NCI-H2196 (cell line): ENCODE measurements at regions not wholly inside any gene's neighbourhood (a gene's known extent, or its start where the extent isn't known, plus 50 kb on each side); places are given as distances from the start of the nearest gene placed in this dataset.
"Not testable (repeated sequence)": the region's sequence is repeated elsewhere in the genome, so short reads cannot be mapped to it uniquely, and the experiment has no call there.

Experiments
- DNase-seq: peaks from one replicate; lab custom pipeline; 2025; ENCODE audit not compliant: unreplicated experiment; lab: John Stamatoyannopoulos, UW

GRCh38 chr13:39803156-39803555 lies 147.7 kb downstream of the COG6 start:
- no peak for DNase-seq

DNA sequence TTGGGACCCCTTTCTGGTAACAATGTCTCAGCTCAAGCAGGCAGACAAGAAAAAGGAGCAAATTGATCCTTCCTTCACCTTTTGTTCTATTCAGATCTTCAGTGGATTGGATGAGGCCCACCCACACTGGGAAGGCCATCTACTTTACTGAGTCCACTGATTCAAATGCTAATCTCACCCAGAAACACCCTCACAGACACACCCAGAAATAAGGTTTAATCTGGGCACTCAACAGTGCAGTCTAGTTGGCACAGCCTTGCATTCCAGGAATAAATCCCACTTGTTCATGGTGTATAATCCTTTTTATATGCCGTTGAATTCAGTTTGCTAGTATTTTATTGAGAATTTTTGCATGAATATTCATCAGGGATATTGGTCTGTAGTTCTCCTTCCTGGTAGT lies 148.4 kb downstream of the COG6 start:
- DNase-seq: no peak

- DNase-seq: no peak
These were observed 149.1 kb downstream of the COG6 start for GRCh38 chr13:39804332-39805210.

DNA sequence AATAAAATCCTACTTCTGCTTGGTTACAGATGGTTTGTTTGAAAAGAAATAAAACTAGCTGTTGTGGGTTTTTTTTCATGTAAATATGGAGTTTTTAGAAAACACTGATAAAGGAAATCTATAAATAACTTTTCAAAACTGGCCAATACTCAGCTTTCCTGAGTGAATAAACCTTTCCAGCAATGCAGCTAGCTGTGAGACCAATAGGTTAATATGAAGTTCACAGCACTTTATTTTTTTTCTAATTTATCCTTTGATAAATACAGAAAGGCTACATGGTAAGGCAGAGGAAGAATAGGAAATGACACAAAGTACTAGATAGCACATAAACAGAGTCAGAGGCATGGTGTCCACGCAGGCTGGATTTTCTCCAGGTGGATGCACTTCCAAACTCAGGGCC lies 154.0 kb downstream of the COG6 start:
- DNase-seq: no peak

- DNase-seq: no peak
These were observed 154.8 kb downstream of the COG6 start for GRCh38 chr13:39810091-39810877.

DNA sequence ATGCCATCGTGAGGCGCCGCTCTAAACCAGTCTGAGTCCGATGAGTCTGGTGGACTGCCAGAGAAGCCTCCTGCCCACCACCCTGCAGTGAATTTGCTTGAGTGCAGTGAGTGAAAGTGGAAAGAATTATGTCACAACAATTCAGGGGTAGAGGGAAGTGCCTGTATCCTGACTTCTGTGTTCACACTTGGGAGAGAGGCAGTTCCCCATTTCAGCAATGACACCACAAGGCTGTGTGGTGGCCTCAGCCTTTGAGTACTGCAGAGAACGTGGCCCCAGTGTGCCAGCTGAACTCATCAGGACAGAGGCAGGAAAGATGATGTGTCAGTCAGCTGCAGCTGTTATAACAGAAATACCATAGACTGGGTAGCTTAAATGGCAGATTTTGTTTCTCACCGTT lies 155.6 kb downstream of the COG6 start:
- DNase-seq: no peak

DNA sequence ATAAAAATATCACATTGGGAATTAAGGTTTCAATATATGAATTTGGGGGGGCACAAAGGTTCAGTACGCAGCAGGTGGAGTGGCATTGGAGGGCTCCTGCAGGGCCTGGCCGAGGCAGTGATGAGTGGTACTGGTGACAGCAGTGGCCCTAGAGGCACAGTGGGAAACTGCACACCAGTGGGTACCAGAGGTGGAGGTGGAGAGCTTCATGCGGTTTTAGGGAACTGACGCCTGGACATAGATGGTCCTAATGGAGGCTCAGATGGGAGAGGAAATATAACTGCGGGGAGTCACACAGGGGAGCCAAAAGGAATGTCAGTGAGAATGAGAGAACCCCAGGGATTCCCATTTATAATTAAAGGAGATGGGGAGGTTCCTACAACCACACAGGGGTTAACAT lies 156.2 kb downstream of the COG6 start:
- no peak for DNase-seq

- no peak for DNase-seq
These were observed 160.1 kb downstream of the COG6 start for GRCh38 chr13:39815345-39816111.

DNA sequence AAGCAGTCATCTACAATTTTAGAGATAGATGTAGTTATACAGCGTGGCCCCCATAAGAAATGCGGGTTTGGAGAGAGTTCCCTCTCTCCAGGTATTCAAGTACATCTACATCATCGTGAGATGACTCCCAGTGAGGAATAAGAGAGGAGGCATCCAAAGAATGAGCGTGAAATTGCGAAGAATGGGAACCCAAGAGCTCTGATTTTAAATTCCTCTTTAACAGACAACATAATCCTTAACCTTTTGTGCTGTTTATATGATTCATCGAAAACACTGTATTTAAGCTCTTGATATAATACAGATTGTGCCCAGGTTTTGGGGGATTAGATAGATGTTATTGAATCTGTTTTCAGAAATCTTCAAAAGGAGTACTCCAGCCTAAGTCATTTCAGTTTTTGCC lies 161.5 kb downstream of the COG6 start:
- DNase-seq: no peak

- no peak for DNase-seq
These were observed 163.5 kb downstream of the COG6 start for GRCh38 chr13:39818953-39819352.

DNA sequence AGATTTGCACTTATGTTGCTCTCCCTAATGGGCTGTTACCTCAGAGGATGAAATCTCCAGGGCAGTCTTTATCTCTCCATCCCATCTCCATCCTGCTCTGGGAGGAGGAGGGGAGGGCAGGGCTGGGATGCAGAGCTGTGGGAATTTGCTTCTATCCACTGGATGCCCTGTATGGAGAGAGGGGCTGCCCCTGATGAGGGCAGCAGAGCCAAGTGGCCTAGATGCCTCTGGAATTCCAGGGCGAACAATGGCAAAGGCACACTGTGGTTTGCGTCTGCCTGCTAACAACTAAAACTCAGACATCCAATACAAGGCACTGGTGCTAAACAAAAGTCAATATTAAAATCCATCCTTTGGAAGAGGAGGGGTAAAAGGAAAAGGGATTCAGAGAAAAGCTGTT lies 165.1 kb downstream of the COG6 start:
- no peak for DNase-seq

DNA sequence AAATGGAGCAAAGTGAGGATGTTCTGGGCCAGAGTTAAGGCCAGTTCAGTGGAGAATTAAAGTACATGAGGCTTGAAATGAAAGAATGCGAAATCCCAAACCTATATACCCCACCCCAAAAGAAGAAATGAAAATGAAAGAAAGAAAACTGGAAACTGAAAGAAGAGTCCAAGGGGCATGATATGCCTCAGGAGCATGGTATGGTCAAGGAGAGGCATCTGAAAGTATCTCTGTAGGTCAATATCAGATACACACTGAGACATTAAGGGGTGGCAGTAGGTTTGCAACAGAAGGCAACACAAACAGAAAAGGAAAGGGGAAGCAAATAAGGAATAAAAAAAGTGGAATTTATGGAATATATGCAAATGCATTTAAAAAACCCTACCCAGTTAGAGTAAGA lies 166.5 kb downstream of the COG6 start:
- DNase-seq: no peak

DNA sequence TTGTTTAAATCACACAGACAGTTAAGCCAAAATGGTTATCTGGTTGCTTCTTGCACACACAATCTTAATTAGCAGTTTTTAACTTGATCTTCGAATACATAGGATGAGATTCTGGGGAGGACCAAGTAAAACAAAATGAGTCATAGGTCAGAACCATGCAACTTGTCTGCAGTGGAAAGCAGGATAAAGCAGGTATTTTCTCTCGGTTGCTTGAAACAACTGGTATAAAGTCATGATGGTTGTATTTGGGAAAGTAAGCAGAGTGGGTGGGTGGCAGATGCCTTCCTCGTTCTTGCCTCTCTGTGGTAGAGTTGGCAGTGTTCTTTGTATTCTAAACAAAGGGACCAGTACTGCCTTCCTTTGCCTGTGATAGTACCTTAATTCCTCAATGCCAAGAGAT lies 167.0 kb downstream of the COG6 start:
- DNase-seq: no peak

- DNase-seq: no peak
These were observed 167.7 kb downstream of the COG6 start for GRCh38 chr13:39823063-39823713.

GRCh38 chr13:39825886-39826285 lies 170.4 kb downstream of the COG6 start:
- DNase-seq: no peak

- no peak for DNase-seq
These were observed 179.8 kb downstream of the COG6 start for GRCh38 chr13:39835253-39835652.

DNA sequence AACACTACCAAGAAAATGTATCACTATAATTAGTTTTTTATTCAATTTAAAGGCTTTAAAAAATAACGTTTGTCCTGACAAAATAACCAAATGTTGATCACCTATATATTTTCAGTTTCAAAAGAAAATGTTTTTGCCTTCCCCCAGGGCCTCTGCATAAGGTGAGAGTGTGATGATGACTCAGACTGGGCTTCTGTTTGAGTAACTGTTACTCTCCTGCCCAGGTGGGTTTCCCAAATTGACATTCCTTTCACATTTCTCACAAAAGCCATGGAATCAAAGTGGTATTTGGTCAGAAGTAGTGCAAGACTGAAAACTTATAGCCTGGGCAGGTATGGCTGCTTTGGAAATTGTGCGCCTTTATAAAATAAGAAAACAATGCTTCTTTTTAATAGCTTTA lies 180.6 kb downstream of the COG6 start:
- DNase-seq: no peak

- not testable (repeated sequence) for DNase-seq
These were observed 182.4 kb downstream of the COG6 start for GRCh38 chr13:39837866-39838265.

DNA sequence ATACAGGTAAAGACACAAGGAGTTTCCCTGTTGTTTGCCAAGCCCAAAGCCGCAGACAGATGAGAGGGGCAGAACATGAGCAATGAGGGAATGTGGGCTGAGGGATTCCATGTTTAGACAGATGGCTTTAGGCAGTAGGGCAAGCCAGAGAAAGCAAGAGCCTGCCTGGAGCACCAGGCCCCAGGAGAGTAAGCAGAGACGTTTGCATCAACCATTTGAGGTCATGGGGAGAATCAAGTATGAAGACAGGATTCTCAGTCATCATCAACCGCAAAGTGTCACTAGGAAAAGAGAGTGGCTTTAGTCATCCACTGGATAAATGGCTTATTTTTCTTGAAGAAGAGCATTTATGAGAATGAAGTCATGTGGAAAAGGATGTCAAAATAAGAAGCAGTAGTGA lies 184.7 kb downstream of the COG6 start:
- DNase-seq: no peak

GRCh38 chr13:39847336-39847735 lies 191.9 kb downstream of the COG6 start:
- no peak for DNase-seq

DNA sequence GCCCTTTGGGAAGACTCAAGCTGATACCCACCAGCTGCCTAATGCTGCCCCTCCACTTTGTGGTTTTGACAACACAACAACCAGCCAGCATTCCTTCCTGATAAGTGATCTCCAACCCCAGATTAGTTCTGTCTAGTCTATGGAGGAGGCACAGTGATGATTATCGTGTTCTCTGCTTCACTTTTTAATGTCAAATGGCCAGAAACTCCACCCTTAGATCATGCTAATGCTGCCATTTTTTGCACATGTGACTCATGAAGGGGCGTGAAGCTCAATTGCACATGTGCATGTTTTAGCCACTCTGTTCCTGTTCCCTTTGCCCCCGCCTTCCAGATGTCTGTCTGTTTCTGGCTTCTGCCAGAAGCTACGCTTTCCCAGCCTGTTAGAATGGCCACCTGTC lies 199.8 kb downstream of the COG6 start:
- DNase-seq: no peak
